ENCODE measurements at regions not wholly inside any gene's neighbourhood (a gene's known extent, or its start where the extent isn't known, plus 50 kb on each side); places are given as distances from the start of the nearest gene placed in this dataset.

DNA sequence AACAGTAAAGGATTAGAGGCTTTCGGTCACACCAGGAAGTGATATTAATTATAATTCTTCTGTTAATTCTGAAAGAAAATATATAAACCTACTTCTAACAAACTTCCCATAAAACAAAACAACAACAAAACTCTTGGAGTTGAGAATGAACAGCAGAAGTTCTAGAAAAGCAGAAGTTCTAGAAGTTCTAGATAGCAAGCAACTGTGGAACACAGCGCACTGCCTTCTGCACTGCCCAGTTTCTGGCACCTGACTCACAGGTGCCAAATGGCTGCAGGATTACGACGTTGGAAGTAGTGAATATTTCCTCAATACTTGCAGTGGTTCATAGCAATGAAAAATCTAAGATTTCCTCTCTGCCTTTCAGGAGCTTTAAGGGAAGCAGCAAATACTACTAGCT is 132.2 kb downstream of the OR13A1 start:
- Histone ChIP-seq H3K4me1 (no peaks in the 10 kb centered on the region), H3K36me3 (no peaks in the 10 kb centered on the region), H3K4me3 (no peak overlapping the region), H3K9me3 (no peaks in the 10 kb centered on the region), H3K27ac (no peak overlapping the region), H3K27me3 (no peaks in the 10 kb centered on the region)
- no peak for DNase-seq
- no peak for ATAC-seq (ENCODE audit: low FRiP score in 2 of 2)
- WGBS, 2 donors, result 86% methylated on average over 4 of the region's 4 CpGs
- TF ChIP-seq, protein P1, sequence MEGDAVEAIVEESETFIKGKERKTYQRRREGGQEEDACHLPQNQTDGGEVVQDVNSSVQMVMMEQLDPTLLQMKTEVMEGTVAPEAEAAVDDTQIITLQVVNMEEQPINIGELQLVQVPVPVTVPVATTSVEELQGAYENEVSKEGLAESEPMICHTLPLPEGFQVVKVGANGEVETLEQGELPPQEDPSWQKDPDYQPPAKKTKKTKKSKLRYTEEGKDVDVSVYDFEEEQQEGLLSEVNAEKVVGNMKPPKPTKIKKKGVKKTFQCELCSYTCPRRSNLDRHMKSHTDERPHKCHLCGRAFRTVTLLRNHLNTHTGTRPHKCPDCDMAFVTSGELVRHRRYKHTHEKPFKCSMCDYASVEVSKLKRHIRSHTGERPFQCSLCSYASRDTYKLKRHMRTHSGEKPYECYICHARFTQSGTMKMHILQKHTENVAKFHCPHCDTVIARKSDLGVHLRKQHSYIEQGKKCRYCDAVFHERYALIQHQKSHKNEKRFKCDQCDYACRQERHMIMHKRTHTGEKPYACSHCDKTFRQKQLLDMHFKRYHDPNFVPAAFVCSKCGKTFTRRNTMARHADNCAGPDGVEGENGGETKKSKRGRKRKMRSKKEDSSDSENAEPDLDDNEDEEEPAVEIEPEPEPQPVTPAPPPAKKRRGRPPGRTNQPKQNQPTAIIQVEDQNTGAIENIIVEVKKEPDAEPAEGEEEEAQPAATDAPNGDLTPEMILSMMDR (IDR thresholded peaks at IDR 0.05), result no peak
- TF ChIP-seq EP300 (IDR thresholded peaks at IDR 0.05) (no peak), POLR2AphosphoS5 (IDR thresholded peaks at IDR 0.05) (no peak), POLR2A (IDR thresholded peaks at IDR 0.05) (no peak)

DNA sequence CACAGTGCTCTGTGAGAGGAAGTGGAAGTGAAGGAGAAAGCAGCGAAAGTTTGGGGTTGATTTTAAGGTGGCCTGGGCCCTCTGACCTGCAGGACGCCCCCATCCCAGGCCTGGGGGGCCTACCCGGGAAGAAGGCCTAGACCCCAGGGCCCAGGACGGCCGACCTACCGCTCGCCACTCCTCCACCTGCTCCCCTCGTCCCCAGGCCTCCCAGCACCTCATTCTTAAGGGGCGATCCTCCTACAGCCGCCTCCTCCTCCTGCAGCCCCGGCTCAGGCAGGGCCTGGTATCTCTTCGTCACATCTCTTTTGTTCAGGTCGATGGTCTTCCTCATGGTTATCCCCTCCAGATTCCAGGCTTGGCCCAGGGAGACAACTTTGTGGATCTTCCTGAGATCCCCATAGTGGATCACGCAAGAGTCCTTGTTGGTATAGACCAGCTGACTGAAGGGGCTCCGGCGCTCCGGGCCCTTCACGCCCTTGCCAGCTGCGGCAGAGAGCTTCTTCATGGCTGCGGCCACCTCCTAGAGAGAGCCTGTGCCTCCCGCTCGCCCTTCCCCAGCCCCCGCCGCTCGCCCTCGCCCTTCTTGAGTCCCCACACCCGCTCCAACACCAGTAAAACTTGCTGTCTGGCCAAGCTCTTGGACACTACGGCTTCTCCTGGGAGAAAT is 117.5 kb downstream of the OR13A1 start:
- Histone ChIP-seq H3K9me3 (no peaks in the 10 kb centered on the region), H3K36me3 (no peaks in the 10 kb centered on the region), H3K27ac (no peak overlapping the region), H3K27me3 (no peaks in the 10 kb centered on the region), H3K4me1 (no peaks in the 10 kb centered on the region), H3K4me3 (no peak overlapping the region)
- peak in 1 of 2 donors; percentile 26 for ATAC-seq (ENCODE audit: low FRiP score in 2 of 2)
- no peak for TF ChIP-seq POLR2AphosphoS5 (IDR thresholded peaks at IDR 0.05)
- no peak for TF ChIP-seq POLR2A (IDR thresholded peaks at IDR 0.05)
- TF ChIP-seq EP300 (IDR thresholded peaks at IDR 0.05), result no peak
- TF ChIP-seq, protein P1 (IDR thresholded peaks at IDR 0.05), result no peak
- DNase-seq, result peak in 1 of 2 donors; percentile 78
- WGBS, 2 donors, result 91 to 94% methylated on average over 26 to 28 of the region's 28 CpGs

GRCh38 chr10:45198486-45199204 is 116.8 kb downstream of the OR13A1 start:
- Histone ChIP-seq H3K36me3 (no peaks in the 10 kb centered on the region), H3K4me3 (no peak overlapping the region), H3K27ac (no peak overlapping the region), H3K9me3 (no peaks in the 10 kb centered on the region), H3K27me3 (no peaks in the 10 kb centered on the region), H3K4me1 (no peaks in the 10 kb centered on the region)
- 77% methylated on average over 46 of the region's 50 CpGs; no CpG with 5 or more reads in 1 of the 2 donors for WGBS, 2 donors
- ATAC-seq (ENCODE audit: low FRiP score in 2 of 2) (peak; percentile 26 to 67), DNase-seq (peak in 1 of 2 donors; percentile 71)
- TF ChIP-seq POLR2AphosphoS5 (IDR thresholded peaks at IDR 0.05) (no peak), POLR2A (IDR thresholded peaks at IDR 0.05) (no peak), EP300 (IDR thresholded peaks at IDR 0.05) (no peak)
- TF ChIP-seq, protein P1 (IDR thresholded peaks at IDR 0.05), result no peak

GRCh38 chr10:45199205-45199740 is 116.1 kb downstream of the OR13A1 start:
- ATAC-seq (ENCODE audit: low FRiP score in 2 of 2), result peak; percentile 19 to 32
- Histone ChIP-seq H3K9me3 (no peaks in the 10 kb centered on the region), H3K27me3 (no peaks in the 10 kb centered on the region)

DNA sequence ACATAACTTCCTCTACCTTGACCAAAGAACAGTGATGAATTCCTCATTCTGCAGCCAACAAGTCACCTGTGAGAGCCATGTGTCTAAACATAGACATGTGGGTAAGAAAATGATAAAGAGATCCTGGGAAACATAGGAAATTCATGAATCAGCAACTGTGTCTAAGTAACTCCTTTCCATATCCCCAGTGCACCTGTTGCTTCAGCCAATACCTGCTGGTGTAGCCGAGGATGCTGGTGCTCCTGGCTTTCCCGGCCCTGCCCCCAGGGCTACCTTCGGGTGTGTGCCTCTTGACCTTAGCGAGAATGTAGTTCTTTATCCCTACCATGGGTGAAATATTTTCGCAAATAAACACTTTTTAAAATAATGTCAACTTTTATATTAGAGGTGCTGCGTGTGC is 114.1 kb downstream of the OR13A1 start:
- no peak for DNase-seq

More at GRCh38 chr10:45199205-45199740, 116.1 kb downstream of the OR13A1 start:
- DNase-seq, result no peak
- H3K4me3 ChIP-seq, result no peak overlapping the region
- H3K27ac ChIP-seq, result no peak overlapping the region
- no peak for TF ChIP-seq EP300 (IDR thresholded peaks at IDR 0.05)
- no peak for TF ChIP-seq POLR2A (IDR thresholded peaks at IDR 0.05)
- no peaks in the 10 kb centered on the region for H3K36me3 ChIP-seq
- WGBS, 2 donors, result 65 to 67% methylated on average over 13 to 22 of the region's 28 CpGs
- H3K4me1 ChIP-seq, result no peaks in the 10 kb centered on the region

More for the DNA sequence above, 114.1 kb downstream of the OR13A1 start:
- Histone ChIP-seq H3K36me3 (no peaks in the 10 kb centered on the region), H3K9me3 (no peaks in the 10 kb centered on the region), H3K4me3 (no peak overlapping the region), H3K27me3 (no peaks in the 10 kb centered on the region), H3K4me1 (no peaks in the 10 kb centered on the region), H3K27ac (no peak overlapping the region)
- TF ChIP-seq POLR2AphosphoS5 (IDR thresholded peaks at IDR 0.05) (no peak), EP300 (IDR thresholded peaks at IDR 0.05) (no peak), POLR2A (IDR thresholded peaks at IDR 0.05) (no peak)
- TF ChIP-seq, protein P1 (IDR thresholded peaks at IDR 0.05), result no peak
- ATAC-seq (ENCODE audit: low FRiP score in 2 of 2), result no peak
- WGBS, 2 donors, result 74 to 75% methylated on average over 6 of the region's 6 CpGs

All from upper lobe of left lung (tissue), 6 donors.